ENCODE measurements at regions not wholly inside any gene's neighbourhood (a gene's known extent, or its start where the extent isn't known, plus 50 kb on each side); places are given as distances from the start of the nearest gene placed in this dataset.
A peak's percentile ranks its signal among the peaks of the same experiment; 100 is the strongest.

DNA sequence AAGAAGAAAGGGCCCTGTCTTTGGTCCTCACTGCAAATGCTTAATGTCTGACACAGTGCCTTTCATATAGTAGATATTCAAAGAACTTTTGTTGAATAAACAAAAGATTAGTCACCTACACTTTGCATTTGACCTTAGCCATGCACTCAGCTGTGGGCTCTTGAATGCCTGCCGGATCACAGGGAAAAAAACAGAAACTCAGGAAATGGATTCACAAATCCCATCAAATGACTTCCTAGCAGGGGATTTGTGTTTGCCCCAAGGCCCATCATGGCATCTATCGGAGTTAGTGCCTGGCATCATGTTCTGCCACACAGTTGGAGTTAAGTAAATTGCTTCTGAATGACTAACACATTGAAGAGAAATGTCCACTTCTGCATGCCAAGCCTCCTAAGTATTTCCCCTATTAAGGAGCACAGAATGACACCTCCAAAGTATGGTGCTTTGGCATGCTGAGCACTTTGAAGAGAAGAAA is 72.3 kb upstream of the DST start:
- TF ChIP-seq CTCF (IDR thresholded peaks at IDR 0.05): no peak
- Mint-ChIP-seq H3K4me3 (no peak overlapping the region), H3K9me3 (peaks cover 0 to 11% (median 6%) of the 10 kb centered on the region in 7 donors), H3K27me3 (ENCODE audit: low read depth in 3 of 3) (peaks cover 0 to 2% (median 0%) of the 10 kb centered on the region in 3 donors), H3K27ac (peak overlapping the region in 1 of 7 donors; percentile 10), H3K36me3 (peaks cover 0 to 2% of the 10 kb centered on the region in 2 donors), H3K4me1 (no peaks in the 10 kb centered on the region)
- Histone ChIP-seq H4K20me1 (ENCODE audit: insufficient read depth, low read length) (no peaks in the 10 kb centered on the region), H2AFZ (ENCODE audit: insufficient read depth, low read depth, low read length, poor library complexity, severe bottlenecking) (no peak overlapping the region), H3K9ac (ENCODE audit: insufficient read depth, low read length, poor library complexity, severe bottlenecking) (no peak overlapping the region), H3K4me1 (ENCODE audit: control insufficient read depth in 1 of 2, insufficient read depth in 2 of 2, low read length in 2 of 2) (no peaks in the 10 kb centered on the region), H3K27me3 (ENCODE audit: control insufficient read depth in 2 of 2, insufficient read depth in 2 of 2, low read length in 2 of 2) (no peaks in the 10 kb centered on the region), H3K27ac (ENCODE audit: low read depth in 1 of 2, low read length in 2 of 2) (no peak overlapping the region), H3K9me3 (replicated peaks in 1 of 2; ENCODE audit: control insufficient read depth in 1 of 2, insufficient read depth in 1 of 2, low read length in 2 of 2) (no peaks in the 10 kb centered on the region), H3K4me2 (replicated peaks; ENCODE audit: extremely low read depth, low read length, poor library complexity, severe bottlenecking) (no peak overlapping the region), H3K79me2 (ENCODE audit: insufficient read depth, low read length) (no peaks in the 10 kb centered on the region), H3K4me3 (replicated peaks in 1 of 3; ENCODE audit: low read depth in 2 of 3, low read length in 3 of 3) (no peak overlapping the region), H3K36me3 (replicated peaks in 1 of 2; ENCODE audit: control insufficient read depth in 1 of 2, insufficient read depth in 2 of 2, low read length in 2 of 2) (no peaks in the 10 kb centered on the region)
- DNase-seq: no peak
- WGBS (ENCODE audit: insufficient coverage): 100% methylated on average over 2 of the region's 2 CpGs
- intact Hi-C loops (cut with micrococcal nuclease): no loop called here

DNA sequence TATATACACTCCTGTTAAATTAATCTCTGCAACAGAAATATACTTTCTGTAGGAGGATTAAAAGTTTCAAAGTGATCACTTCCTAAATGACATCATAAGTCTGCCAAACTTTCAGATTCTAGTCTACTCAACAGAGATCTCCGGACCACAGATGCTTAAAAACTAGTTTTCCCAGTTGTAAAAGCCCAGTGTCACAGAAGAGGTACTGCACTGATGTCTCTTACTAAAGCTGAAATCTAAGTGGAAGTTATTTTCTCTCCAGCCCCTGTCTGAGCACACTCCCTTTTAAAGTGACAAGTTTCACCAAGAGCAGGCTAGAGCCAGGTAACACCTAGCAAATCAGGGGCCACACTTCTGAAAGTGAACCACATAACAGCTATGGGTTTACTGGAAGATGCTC is 71.6 kb upstream of the DST start:
- H3K9ac ChIP-seq (ENCODE audit: insufficient read depth, low read length, poor library complexity, severe bottlenecking): no peak overlapping the region
- H3K79me2 ChIP-seq (ENCODE audit: insufficient read depth, low read length): no peaks in the 10 kb centered on the region
- H3K27ac ChIP-seq (ENCODE audit: low read depth in 1 of 2, low read length in 2 of 2): no peak overlapping the region
- intact Hi-C loops (cut with micrococcal nuclease): no loop called here
- H2AFZ ChIP-seq (ENCODE audit: insufficient read depth, low read depth, low read length, poor library complexity, severe bottlenecking): no peak overlapping the region
- no peaks in the 10 kb centered on the region for H3K9me3 ChIP-seq (replicated peaks in 1 of 2; ENCODE audit: control insufficient read depth in 1 of 2, insufficient read depth in 1 of 2, low read length in 2 of 2)
- Mint-ChIP-seq H3K4me3 (no peak overlapping the region), H3K36me3 (no peaks in the 10 kb centered on the region), H3K27me3 (ENCODE audit: low read depth in 3 of 3) (no peaks in the 10 kb centered on the region), H3K9me3 (peaks cover 0 to 6% (median 2%) of the 10 kb centered on the region in 7 donors), H3K27ac (no peak overlapping the region), H3K4me1 (peaks cover 7% of the 10 kb centered on the region)
- H3K4me2 ChIP-seq (replicated peaks; ENCODE audit: extremely low read depth, low read length, poor library complexity, severe bottlenecking): no peak overlapping the region
- no peaks in the 10 kb centered on the region for H4K20me1 ChIP-seq (ENCODE audit: insufficient read depth, low read length)
- H3K36me3 ChIP-seq (replicated peaks in 1 of 2; ENCODE audit: control insufficient read depth in 1 of 2, insufficient read depth in 2 of 2, low read length in 2 of 2): no peaks in the 10 kb centered on the region
- H3K27me3 ChIP-seq (ENCODE audit: control insufficient read depth in 2 of 2, insufficient read depth in 2 of 2, low read length in 2 of 2): no peaks in the 10 kb centered on the region
- 100% methylated on average over 1 of the region's 1 CpG for WGBS (ENCODE audit: insufficient coverage)
- TF ChIP-seq CTCF (IDR thresholded peaks at IDR 0.05): no peak
- DNase-seq: no peak
- H3K4me3 ChIP-seq (replicated peaks in 1 of 3; ENCODE audit: low read depth in 2 of 3, low read length in 3 of 3): no peak overlapping the region
- H3K4me1 ChIP-seq (ENCODE audit: control insufficient read depth in 1 of 2, insufficient read depth in 2 of 2, low read length in 2 of 2): peaks cover 4 to 6% of the 10 kb centered on the region in 2 donors
